Osteoblast (primary cell): ENCODE measurements at regions not wholly inside any gene's neighbourhood (a gene's known extent, or its start where the extent isn't known, plus 50 kb on each side); places are given as distances from the start of the nearest gene placed in this dataset.

ENCODE experiments used
- DNase-seq: peaks from one replicate; pipeline ENCODE4 v3.0.0; 2011; ENCODE audit warnings: low spot score, mixed read lengths; ENCODE audit not compliant: insufficient read length; ENCODE audit errors: missing footprints
- H2AFZ ChIP-seq: 2 replicates; pipeline ENCODE4 v1.6.0; 2011; ENCODE audit warnings: mild to moderate bottlenecking, low read length
- H3K27ac ChIP-seq: 2 replicates; pipeline ENCODE4 v1.5.1; 2011; ENCODE audit warnings: mild to moderate bottlenecking, low read depth, low read length, moderate library complexity
- H3K27me3 ChIP-seq: 2 replicates; pipeline ENCODE4 v1.6.0; 2012; ENCODE audit warnings: mild to moderate bottlenecking, control low read depth, inconsistent platforms, low read length, moderate library complexity; ENCODE audit not compliant: insufficient read depth
- H3K36me3 ChIP-seq: 2 replicates; pipeline ENCODE4 v1.5.1; 2011; ENCODE audit warnings: mild to moderate bottlenecking, low read length, control low read depth, moderate library complexity; ENCODE audit not compliant: insufficient read depth
- H3K4me1 ChIP-seq: 2 replicates; pipeline ENCODE4 v1.5.1; 2011; ENCODE audit warnings: mild to moderate bottlenecking, low read length, control low read depth, moderate library complexity; ENCODE audit not compliant: insufficient read depth
- H3K4me2 ChIP-seq: 2 replicates; pipeline ENCODE4 v1.6.0; 2011; ENCODE audit warnings: mild to moderate bottlenecking, low read length; ENCODE audit not compliant: insufficient read depth
- H3K4me3 ChIP-seq: fragments of 200-600 bp; sonication (generic); 3 replicates; pipeline ENCODE4 v1.5.1; 2012; ENCODE audit warnings: mild to moderate bottlenecking, low read length, inconsistent platforms; ENCODE audit not compliant: insufficient read depth
- H3K79me2 ChIP-seq: 2 replicates; pipeline ENCODE4 v1.6.0; 2012; ENCODE audit warnings: mild to moderate bottlenecking, low read length, control low read depth, inconsistent platforms; ENCODE audit not compliant: insufficient read depth
- H3K9me3 ChIP-seq: 2 replicates; pipeline ENCODE4 v1.5.1; 2011; ENCODE audit warnings: low read depth, low read length, control low read depth
- H4K20me1 ChIP-seq: 2 replicates; pipeline ENCODE4 v1.6.0; 2012; ENCODE audit warnings: mild to moderate bottlenecking, low read length, control low read depth; ENCODE audit not compliant: insufficient read depth
- TF ChIP-seq, protein P1 (sequence below): IDR thresholded peaks from 2 replicates; pipeline ENCODE4 v1.5.1; 2011; ENCODE audit warnings: mild to moderate bottlenecking, low read depth, low read length, moderate library complexity; ENCODE audit errors: extremely low read depth

DNA sequence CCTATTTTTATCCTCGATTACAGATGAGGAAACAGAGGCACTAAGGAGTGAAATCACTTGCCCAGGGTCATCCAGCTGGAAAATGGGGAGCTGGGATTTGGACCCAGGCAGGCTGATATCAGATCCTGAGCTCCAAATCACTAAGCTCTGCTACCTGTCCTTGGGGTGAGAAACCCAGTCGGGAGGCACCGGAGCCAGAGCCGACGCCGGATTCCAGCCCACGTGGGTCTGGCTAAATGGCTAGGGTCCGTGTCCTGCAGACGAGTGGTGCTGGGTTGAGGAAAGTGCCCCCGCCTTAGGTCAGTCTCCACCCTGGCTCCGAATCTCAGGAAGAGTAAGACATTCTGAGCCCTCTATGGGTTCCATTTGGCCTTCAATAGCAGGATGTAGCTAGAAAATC is 61.3 kb upstream of the GGTA1 start:
- Histone ChIP-seq H3K36me3 (no peaks in the 10 kb centered on the region), H4K20me1 (no peaks in the 10 kb centered on the region), H2AFZ (no peak overlapping the region), H3K27ac (no peak overlapping the region), H3K4me3 (no peak overlapping the region), H3K4me1 (peaks cover 37% of the 10 kb centered on the region), H3K9me3 (no peaks in the 10 kb centered on the region), H3K4me2 (no peak overlapping the region), H3K27me3 (peaks cover 6% of the 10 kb centered on the region), H3K79me2 (no peaks in the 10 kb centered on the region)
- TF ChIP-seq, protein P1, sequence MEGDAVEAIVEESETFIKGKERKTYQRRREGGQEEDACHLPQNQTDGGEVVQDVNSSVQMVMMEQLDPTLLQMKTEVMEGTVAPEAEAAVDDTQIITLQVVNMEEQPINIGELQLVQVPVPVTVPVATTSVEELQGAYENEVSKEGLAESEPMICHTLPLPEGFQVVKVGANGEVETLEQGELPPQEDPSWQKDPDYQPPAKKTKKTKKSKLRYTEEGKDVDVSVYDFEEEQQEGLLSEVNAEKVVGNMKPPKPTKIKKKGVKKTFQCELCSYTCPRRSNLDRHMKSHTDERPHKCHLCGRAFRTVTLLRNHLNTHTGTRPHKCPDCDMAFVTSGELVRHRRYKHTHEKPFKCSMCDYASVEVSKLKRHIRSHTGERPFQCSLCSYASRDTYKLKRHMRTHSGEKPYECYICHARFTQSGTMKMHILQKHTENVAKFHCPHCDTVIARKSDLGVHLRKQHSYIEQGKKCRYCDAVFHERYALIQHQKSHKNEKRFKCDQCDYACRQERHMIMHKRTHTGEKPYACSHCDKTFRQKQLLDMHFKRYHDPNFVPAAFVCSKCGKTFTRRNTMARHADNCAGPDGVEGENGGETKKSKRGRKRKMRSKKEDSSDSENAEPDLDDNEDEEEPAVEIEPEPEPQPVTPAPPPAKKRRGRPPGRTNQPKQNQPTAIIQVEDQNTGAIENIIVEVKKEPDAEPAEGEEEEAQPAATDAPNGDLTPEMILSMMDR = no peak
- DNase-seq = no peak

- no peaks in the 10 kb centered on the region for H3K36me3 ChIP-seq
Observed at GRCh38 chr9:121561385-121562222, 62.0 kb upstream of the GGTA1 start.

DNA sequence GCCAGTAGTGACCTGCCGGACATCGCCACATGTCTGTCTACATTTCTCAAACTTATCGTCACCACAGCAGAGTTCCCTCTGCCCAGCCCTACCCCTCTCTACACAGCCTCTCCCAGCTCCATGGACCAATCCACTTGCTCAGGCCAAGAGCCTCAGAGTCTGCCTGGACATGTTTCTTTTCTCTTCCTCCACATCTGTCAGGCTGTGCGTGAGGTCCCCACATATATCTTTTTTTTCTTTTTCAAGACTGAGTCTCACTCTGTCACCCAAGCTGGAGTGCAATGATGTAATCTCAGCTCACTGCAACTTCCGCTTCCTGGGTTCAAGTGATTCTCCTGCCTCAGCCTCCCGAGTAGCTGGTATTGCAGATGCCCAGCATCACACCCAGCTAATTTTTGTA is 62.7 kb upstream of the GGTA1 start:
- no peak overlapping the region for H3K4me3 ChIP-seq
- TF ChIP-seq, protein P1 = no peak
- H3K27me3 ChIP-seq = peaks cover 6% of the 10 kb centered on the region
- no peaks in the 10 kb centered on the region for H4K20me1 ChIP-seq
- no peaks in the 10 kb centered on the region for H3K79me2 ChIP-seq
- H3K4me2 ChIP-seq = no peak overlapping the region
- H3K36me3 ChIP-seq = no peaks in the 10 kb centered on the region
- no peak for DNase-seq
- H3K9me3 ChIP-seq = no peaks in the 10 kb centered on the region
- H3K4me1 ChIP-seq = peaks cover 37% of the 10 kb centered on the region
- H2AFZ ChIP-seq = no peak overlapping the region
- H3K27ac ChIP-seq = no peak overlapping the region

More at GRCh38 chr9:121561385-121562222, 62.0 kb upstream of the GGTA1 start:
- H2AFZ ChIP-seq = no peak overlapping the region
- H3K9me3 ChIP-seq = no peaks in the 10 kb centered on the region
- peaks cover 6% of the 10 kb centered on the region for H3K27me3 ChIP-seq
- no peaks in the 10 kb centered on the region for H3K79me2 ChIP-seq
- DNase-seq = peak; percentile 81
- H4K20me1 ChIP-seq = no peaks in the 10 kb centered on the region
- H3K4me3 ChIP-seq = no peak overlapping the region
- no peak overlapping the region for H3K27ac ChIP-seq
- TF ChIP-seq, protein P1 = no peak
- H3K4me2 ChIP-seq = no peak overlapping the region
- peaks cover 37% of the 10 kb centered on the region for H3K4me1 ChIP-seq

DNA sequence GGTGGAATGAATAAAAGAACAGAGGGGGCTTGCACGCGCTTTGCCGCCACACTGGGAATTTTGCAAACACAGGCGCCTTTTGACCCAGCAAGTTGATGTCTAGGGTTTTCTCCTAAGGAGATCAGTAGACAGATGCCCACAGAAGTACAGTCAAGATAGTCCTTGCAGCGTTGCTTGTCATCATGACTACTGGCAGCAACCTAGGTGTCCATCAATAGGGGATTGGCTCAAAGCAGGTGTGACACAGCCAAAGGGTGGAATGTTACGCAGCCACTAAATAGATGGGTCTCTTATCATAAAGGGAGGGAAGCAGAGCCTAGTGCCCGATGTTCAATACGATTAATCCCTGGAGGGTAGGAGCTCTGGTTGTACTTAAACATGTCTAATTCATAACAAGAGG is 63.8 kb upstream of the GGTA1 start:
- DNase-seq = no peak
- Histone ChIP-seq H3K79me2 (no peaks in the 10 kb centered on the region), H3K4me3 (no peak overlapping the region), H3K27ac (no peak overlapping the region), H2AFZ (no peak overlapping the region), H4K20me1 (no peaks in the 10 kb centered on the region), H3K27me3 (peaks cover 6% of the 10 kb centered on the region), H3K4me2 (no peak overlapping the region), H3K9me3 (no peaks in the 10 kb centered on the region), H3K4me1 (peaks cover 34% of the 10 kb centered on the region), H3K36me3 (no peaks in the 10 kb centered on the region)
- TF ChIP-seq, protein P1 = no peak
